ENCODE measurements at regions not wholly inside any gene's neighbourhood (a gene's known extent, or its start where the extent isn't known, plus 50 kb on each side); places are given as distances from the start of the nearest gene placed in this dataset.

DNA sequence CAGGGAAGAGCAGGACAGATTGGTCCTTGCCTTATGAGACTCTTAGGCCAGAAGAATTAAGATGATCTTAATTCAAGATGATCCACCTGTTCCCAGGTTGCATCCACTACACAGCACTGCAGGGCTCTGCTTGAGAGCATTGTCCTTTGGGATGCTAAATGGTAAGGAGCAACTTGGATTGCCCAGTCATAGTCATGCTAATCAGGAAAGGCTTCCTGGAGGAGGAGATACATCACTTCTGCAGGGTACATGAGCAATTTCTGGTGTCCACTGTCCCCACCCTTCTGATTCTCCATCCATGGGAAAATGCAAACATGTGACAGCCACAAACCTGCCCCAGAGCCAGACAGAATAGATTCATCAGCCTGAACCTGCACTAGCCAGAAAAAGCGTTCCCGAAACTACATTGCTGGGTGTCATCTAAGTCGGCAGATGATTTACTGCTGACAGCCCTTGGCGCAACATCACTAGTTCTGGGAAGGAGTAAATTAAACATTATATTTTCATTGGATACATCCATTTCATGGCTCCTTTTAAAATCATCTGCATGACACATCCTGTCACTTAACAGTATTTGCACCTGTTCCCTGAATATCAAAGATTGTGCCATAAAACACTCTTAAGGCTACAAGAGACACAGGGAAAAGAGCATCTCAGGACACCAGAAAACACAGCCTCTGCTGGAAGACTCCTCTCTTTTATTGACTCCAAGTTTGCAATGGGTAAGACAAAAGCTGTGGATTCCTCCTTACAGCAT is 282.2 kb downstream of the MAF start:
- TF ChIP-seq, protein P1, sequence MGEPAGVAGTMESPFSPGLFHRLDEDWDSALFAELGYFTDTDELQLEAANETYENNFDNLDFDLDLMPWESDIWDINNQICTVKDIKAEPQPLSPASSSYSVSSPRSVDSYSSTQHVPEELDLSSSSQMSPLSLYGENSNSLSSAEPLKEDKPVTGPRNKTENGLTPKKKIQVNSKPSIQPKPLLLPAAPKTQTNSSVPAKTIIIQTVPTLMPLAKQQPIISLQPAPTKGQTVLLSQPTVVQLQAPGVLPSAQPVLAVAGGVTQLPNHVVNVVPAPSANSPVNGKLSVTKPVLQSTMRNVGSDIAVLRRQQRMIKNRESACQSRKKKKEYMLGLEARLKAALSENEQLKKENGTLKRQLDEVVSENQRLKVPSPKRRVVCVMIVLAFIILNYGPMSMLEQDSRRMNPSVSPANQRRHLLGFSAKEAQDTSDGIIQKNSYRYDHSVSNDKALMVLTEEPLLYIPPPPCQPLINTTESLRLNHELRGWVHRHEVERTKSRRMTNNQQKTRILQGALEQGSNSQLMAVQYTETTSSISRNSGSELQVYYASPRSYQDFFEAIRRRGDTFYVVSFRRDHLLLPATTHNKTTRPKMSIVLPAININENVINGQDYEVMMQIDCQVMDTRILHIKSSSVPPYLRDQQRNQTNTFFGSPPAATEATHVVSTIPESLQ (CRISPR knock-in tag; IDR thresholded peaks at IDR 0.05): no peak
- no peak for TF ChIP-seq ZNF263 (CRISPR knock-in tag; IDR thresholded peaks at IDR 0.05; ENCODE audit: low read depth)
- TF ChIP-seq CREB1 (CRISPR knock-in tag; IDR thresholded peaks at IDR 0.05): no peak
- TF ChIP-seq ETV6 (CRISPR knock-in tag; IDR thresholded peaks at IDR 0.05): 0 out of 2 replicates have a peak, but pooled peaks have one; percentile 25
- TF ChIP-seq PRRX2 (CRISPR knock-in tag; IDR thresholded peaks at IDR 0.05): no peak
- TF ChIP-seq, protein P2, sequence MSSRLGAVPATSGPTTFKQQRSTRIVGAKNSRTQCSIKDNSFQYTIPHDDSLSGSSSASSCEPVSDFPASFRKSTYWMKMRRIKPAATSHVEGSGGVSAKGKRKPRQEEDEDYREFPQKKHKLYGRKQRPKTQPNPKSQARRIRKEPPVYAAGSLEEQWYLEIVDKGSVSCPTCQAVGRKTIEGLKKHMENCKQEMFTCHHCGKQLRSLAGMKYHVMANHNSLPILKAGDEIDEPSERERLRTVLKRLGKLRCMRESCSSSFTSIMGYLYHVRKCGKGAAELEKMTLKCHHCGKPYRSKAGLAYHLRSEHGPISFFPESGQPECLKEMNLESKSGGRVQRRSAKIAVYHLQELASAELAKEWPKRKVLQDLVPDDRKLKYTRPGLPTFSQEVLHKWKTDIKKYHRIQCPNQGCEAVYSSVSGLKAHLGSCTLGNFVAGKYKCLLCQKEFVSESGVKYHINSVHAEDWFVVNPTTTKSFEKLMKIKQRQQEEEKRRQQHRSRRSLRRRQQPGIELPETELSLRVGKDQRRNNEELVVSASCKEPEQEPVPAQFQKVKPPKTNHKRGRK (CRISPR knock-in tag; IDR thresholded peaks at IDR 0.05; ENCODE audit: borderline replicate concordance): no peak
- TF ChIP-seq JUN (CRISPR knock-in tag; IDR thresholded peaks at IDR 0.05): no peak
- TF ChIP-seq, protein P3, sequence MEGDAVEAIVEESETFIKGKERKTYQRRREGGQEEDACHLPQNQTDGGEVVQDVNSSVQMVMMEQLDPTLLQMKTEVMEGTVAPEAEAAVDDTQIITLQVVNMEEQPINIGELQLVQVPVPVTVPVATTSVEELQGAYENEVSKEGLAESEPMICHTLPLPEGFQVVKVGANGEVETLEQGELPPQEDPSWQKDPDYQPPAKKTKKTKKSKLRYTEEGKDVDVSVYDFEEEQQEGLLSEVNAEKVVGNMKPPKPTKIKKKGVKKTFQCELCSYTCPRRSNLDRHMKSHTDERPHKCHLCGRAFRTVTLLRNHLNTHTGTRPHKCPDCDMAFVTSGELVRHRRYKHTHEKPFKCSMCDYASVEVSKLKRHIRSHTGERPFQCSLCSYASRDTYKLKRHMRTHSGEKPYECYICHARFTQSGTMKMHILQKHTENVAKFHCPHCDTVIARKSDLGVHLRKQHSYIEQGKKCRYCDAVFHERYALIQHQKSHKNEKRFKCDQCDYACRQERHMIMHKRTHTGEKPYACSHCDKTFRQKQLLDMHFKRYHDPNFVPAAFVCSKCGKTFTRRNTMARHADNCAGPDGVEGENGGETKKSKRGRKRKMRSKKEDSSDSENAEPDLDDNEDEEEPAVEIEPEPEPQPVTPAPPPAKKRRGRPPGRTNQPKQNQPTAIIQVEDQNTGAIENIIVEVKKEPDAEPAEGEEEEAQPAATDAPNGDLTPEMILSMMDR (IDR thresholded peaks at IDR 0.05): no peak
- TF ChIP-seq, protein P4, sequence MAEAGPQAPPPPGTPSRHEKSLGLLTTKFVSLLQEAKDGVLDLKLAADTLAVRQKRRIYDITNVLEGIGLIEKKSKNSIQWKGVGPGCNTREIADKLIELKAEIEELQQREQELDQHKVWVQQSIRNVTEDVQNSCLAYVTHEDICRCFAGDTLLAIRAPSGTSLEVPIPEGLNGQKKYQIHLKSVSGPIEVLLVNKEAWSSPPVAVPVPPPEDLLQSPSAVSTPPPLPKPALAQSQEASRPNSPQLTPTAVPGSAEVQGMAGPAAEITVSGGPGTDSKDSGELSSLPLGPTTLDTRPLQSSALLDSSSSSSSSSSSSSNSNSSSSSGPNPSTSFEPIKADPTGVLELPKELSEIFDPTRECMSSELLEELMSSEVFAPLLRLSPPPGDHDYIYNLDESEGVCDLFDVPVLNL (CRISPR knock-in tag; IDR thresholded peaks at IDR 0.05; ENCODE audit: borderline replicate concordance, low read depth): no peak
- TF ChIP-seq, protein P5, sequence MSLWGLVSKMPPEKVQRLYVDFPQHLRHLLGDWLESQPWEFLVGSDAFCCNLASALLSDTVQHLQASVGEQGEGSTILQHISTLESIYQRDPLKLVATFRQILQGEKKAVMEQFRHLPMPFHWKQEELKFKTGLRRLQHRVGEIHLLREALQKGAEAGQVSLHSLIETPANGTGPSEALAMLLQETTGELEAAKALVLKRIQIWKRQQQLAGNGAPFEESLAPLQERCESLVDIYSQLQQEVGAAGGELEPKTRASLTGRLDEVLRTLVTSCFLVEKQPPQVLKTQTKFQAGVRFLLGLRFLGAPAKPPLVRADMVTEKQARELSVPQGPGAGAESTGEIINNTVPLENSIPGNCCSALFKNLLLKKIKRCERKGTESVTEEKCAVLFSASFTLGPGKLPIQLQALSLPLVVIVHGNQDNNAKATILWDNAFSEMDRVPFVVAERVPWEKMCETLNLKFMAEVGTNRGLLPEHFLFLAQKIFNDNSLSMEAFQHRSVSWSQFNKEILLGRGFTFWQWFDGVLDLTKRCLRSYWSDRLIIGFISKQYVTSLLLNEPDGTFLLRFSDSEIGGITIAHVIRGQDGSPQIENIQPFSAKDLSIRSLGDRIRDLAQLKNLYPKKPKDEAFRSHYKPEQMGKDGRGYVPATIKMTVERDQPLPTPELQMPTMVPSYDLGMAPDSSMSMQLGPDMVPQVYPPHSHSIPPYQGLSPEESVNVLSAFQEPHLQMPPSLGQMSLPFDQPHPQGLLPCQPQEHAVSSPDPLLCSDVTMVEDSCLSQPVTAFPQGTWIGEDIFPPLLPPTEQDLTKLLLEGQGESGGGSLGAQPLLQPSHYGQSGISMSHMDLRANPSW (CRISPR knock-in tag; conservative IDR thresholded peaks at IDR 0.05; ENCODE audit: low read depth): no peak
- TF ChIP-seq NR3C1 (CRISPR knock-in tag; conservative IDR thresholded peaks at IDR 0.05; ENCODE audit: low read depth): no peak
- no peak for TF ChIP-seq ELF4 (CRISPR knock-in tag; IDR thresholded peaks at IDR 0.05; ENCODE audit: low read depth)
